Suprapubic skin (tissue), 4 donors: ENCODE measurements at regions not wholly inside any gene's neighbourhood (a gene's known extent, or its start where the extent isn't known, plus 50 kb on each side); places are given as distances from the start of the nearest gene placed in this dataset.

Experiments used
- DNase-seq, 2 donors: peaks; one replicate each; pipeline ENCODE4 v3.0.0-alpha.2; 2019; ENCODE audit warnings: low spot score in 2 of 2
- H3K27ac ChIP-seq: fragments of 200-600 bp; sonication (generic); one replicate; pipeline ENCODE4 v1.5.1; 2019
- H3K27me3 ChIP-seq: fragments of 200-600 bp; sonication (generic); one replicate; pipeline ENCODE4 v1.5.1; 2019
- H3K36me3 ChIP-seq: fragments of 200-600 bp; sonication (generic); one replicate; pipeline ENCODE4 v1.5.1; 2019
- H3K4me1 ChIP-seq: fragments of 200-600 bp; sonication (generic); one replicate; pipeline ENCODE4 v1.5.1; 2019
- H3K4me3 ChIP-seq: fragments of 200-600 bp; sonication (generic); one replicate; pipeline ENCODE4 v1.5.1; 2019; ENCODE audit warnings: mild to moderate bottlenecking
- H3K9me3 ChIP-seq: fragments of 200-600 bp; sonication (generic); one replicate; pipeline ENCODE4 v1.5.1; 2019
- EP300 ChIP-seq: sonication (generic); formaldehyde crosslinking; IDR thresholded peaks from one replicate; pipeline ENCODE4 v1.6.1; 2017; ENCODE audit warnings: antibody characterized with exemption
- POLR2A ChIP-seq, 2 donors: fragments of 450-650 bp; IDR thresholded peaks; one replicate each; pipeline ENCODE4 v1.6.1; 2017; ENCODE audit warnings: antibody characterized with exemption in 2 of 2, mild to moderate bottlenecking in 2 of 2, moderate library complexity in 2 of 2
- POLR2AphosphoS5 ChIP-seq, 3 donors: sonication (generic); formaldehyde crosslinking; IDR thresholded peaks; one replicate each; pipeline ENCODE4 v1.6.1; 2017; ENCODE audit warnings: antibody characterized with exemption in 3 of 3
- WGBS: methylation state at CpG from one replicate; pipeline ENCODE4 v1.1.5; 2018; 5-methylcytosine and 5-hydroxymethylcytosine counted together
- TF ChIP-seq, protein P1 (sequence below), 2 donors: fragments of 200-600 bp in 1 of 2; fragments of 450-650 bp in 1 of 2; sonication (generic) in 1 of 2; IDR thresholded peaks; one replicate each; pipeline ENCODE4 v1.5.1; 2016 to 2019; ENCODE audit warnings: antibody characterized with exemption in 2 of 2, mild to moderate bottlenecking in 1 of 2, moderate library complexity in 1 of 2

- DNase-seq = no peak
- Histone ChIP-seq H3K27ac (no peak overlapping the region), H3K4me1 (no peaks in the 10 kb centered on the region), H3K27me3 (peaks cover 3% of the 10 kb centered on the region), H3K4me3 (no peak overlapping the region), H3K9me3 (no peaks in the 10 kb centered on the region), H3K36me3 (no peaks in the 10 kb centered on the region)
- WGBS = 63% methylated on average over 4 of the region's 4 CpGs
- TF ChIP-seq, protein P1, sequence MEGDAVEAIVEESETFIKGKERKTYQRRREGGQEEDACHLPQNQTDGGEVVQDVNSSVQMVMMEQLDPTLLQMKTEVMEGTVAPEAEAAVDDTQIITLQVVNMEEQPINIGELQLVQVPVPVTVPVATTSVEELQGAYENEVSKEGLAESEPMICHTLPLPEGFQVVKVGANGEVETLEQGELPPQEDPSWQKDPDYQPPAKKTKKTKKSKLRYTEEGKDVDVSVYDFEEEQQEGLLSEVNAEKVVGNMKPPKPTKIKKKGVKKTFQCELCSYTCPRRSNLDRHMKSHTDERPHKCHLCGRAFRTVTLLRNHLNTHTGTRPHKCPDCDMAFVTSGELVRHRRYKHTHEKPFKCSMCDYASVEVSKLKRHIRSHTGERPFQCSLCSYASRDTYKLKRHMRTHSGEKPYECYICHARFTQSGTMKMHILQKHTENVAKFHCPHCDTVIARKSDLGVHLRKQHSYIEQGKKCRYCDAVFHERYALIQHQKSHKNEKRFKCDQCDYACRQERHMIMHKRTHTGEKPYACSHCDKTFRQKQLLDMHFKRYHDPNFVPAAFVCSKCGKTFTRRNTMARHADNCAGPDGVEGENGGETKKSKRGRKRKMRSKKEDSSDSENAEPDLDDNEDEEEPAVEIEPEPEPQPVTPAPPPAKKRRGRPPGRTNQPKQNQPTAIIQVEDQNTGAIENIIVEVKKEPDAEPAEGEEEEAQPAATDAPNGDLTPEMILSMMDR (IDR thresholded peaks at IDR 0.05) = no peak
- no peak for TF ChIP-seq EP300
- TF ChIP-seq POLR2A (IDR thresholded peaks at IDR 0.05) = no peak
- no peak for TF ChIP-seq POLR2AphosphoS5 (IDR thresholded peaks at IDR 0.05)
These were observed 476.9 kb downstream of the NR2F2 start for GRCh38 chr15:96807361-96807760.

- Histone ChIP-seq H3K27ac (no peak overlapping the region), H3K9me3 (no peaks in the 10 kb centered on the region), H3K27me3 (no peaks in the 10 kb centered on the region), H3K4me3 (no peak overlapping the region), H3K4me1 (no peaks in the 10 kb centered on the region), H3K36me3 (no peaks in the 10 kb centered on the region)
- no peak for DNase-seq
- 90% methylated on average over 2 of the region's 2 CpGs for WGBS
- no peak for TF ChIP-seq EP300
- no peak for TF ChIP-seq POLR2AphosphoS5 (IDR thresholded peaks at IDR 0.05)
- TF ChIP-seq, protein P1 (IDR thresholded peaks at IDR 0.05) = no peak
- no peak for TF ChIP-seq POLR2A (IDR thresholded peaks at IDR 0.05)
These were observed 487.4 kb downstream of the NR2F2 start for GRCh38 chr15:96817900-96818299.

DNA sequence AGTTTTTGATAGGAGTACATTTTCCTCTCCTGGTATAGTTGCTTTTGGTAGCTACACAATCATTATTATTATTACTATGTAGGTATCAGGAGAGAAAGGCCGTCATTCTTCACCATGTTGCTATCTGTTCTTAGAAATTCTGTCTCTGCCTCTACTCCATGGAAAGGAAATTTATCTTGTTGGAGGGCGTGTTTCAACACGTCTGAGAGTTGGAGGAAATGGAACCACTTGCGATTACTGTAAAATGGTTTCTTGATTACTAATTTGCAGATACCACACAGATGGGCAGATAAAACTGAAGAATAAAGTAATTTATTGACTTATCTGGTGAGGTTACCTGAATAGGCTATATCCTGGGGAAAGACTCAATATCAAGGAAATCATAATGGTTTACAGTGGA is 488.4 kb downstream of the NR2F2 start:
- H3K36me3 ChIP-seq = no peaks in the 10 kb centered on the region
- H3K4me1 ChIP-seq = no peaks in the 10 kb centered on the region
- H3K9me3 ChIP-seq = no peaks in the 10 kb centered on the region
- H3K27ac ChIP-seq = no peak overlapping the region
- WGBS = 71% methylated on average over 4 of the region's 4 CpGs
- H3K4me3 ChIP-seq = no peak overlapping the region
- H3K27me3 ChIP-seq = no peaks in the 10 kb centered on the region
- TF ChIP-seq POLR2AphosphoS5 (IDR thresholded peaks at IDR 0.05) (no peak), EP300 (no peak), POLR2A (IDR thresholded peaks at IDR 0.05) (no peak)
- TF ChIP-seq, protein P1 (IDR thresholded peaks at IDR 0.05) = no peak
- no peak for DNase-seq

GRCh38 chr15:96827981-96828380 is 497.5 kb downstream of the NR2F2 start:
- Histone ChIP-seq H3K27ac (no peak overlapping the region), H3K4me1 (no peaks in the 10 kb centered on the region), H3K4me3 (no peak overlapping the region), H3K9me3 (no peaks in the 10 kb centered on the region), H3K36me3 (no peaks in the 10 kb centered on the region), H3K27me3 (no peaks in the 10 kb centered on the region)
- 83% methylated on average over 8 of the region's 8 CpGs for WGBS
- TF ChIP-seq, protein P1 (IDR thresholded peaks at IDR 0.05) = no peak
- TF ChIP-seq POLR2A (IDR thresholded peaks at IDR 0.05) (no peak), EP300 (no peak), POLR2AphosphoS5 (IDR thresholded peaks at IDR 0.05) (no peak)
- DNase-seq = no peak

- no peaks in the 10 kb centered on the region for H3K4me1 ChIP-seq
- no peak overlapping the region for H3K27ac ChIP-seq
- 88% methylated on average over 13 of the region's 14 CpGs for WGBS
- no peaks in the 10 kb centered on the region for H3K27me3 ChIP-seq
- TF ChIP-seq, protein P1 (IDR thresholded peaks at IDR 0.05) = no peak
- TF ChIP-seq POLR2AphosphoS5 (IDR thresholded peaks at IDR 0.05) = no peak
- no peak for TF ChIP-seq EP300
- TF ChIP-seq POLR2A (IDR thresholded peaks at IDR 0.05) = no peak
- H3K36me3 ChIP-seq = no peaks in the 10 kb centered on the region
- no peak for DNase-seq
- no peaks in the 10 kb centered on the region for H3K9me3 ChIP-seq
- H3K4me3 ChIP-seq = no peak overlapping the region
These were observed 506.9 kb downstream of the NR2F2 start for GRCh38 chr15:96837241-96837970.
